Astrocyte of the spinal cord (primary cell): ENCODE measurements at regions not wholly inside any gene's neighbourhood (a gene's known extent, or its start where the extent isn't known, plus 50 kb on each side); places are given as distances from the start of the nearest gene placed in this dataset.

Experiments used
- DNase-seq: peaks from one replicate; pipeline ENCODE4 v3.0.0; 2011; ENCODE audit warnings: low read depth, low spot score
- H3K4me3 ChIP-seq: 2 replicates; pipeline ENCODE4 v1.5.1; 2011; ENCODE audit warnings: low read depth, mild to moderate bottlenecking, low read length, moderate library complexity
- CTCF ChIP-seq: IDR thresholded peaks from 2 replicates; pipeline ENCODE4 v1.5.1; 2012; ENCODE audit warnings: low read depth, mild to moderate bottlenecking, low read length, inconsistent platforms
- in situ Hi-C: cut with HindIII; loops from 2 replicates; pipeline ENCODE4 v1.10.0; 2017; ENCODE audit warnings: low sequenced_read_pairs

DNA sequence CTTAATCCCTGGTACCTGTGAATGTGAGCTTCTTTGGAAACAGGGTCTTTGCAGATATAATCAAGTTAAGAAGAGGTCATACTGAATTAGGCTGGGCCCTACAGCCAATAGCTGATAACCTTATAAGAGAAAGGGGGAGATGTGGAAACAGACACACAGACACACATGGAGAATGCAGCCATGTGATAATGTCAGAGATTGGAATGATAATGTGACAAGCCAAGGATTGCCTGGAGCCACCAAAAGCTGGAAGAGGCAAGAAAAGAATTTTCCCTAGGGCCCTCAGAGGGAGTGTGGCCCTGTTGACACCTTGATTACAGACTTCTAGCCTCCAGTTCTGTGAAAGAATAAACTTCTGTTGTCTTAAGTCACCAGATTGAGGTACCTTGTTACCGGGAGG is 114.5 kb upstream of the SOD1 start:
- in situ Hi-C loops: no loop called here
- TF ChIP-seq CTCF: no peak
- no peak overlapping the region for H3K4me3 ChIP-seq
- DNase-seq: no peak

GRCh38 chr21:31543191-31543590 is 116.3 kb upstream of the SOD1 start:
- no peak for TF ChIP-seq CTCF
- no peak overlapping the region for H3K4me3 ChIP-seq
- peak; percentile 93 for DNase-seq
- in situ Hi-C loops: no loop called here

GRCh38 chr21:31538816-31539215 is 120.7 kb upstream of the SOD1 start:
- in situ Hi-C loops: no loop called here
- no peak for TF ChIP-seq CTCF
- no peak overlapping the region for H3K4me3 ChIP-seq
- no peak for DNase-seq

DNA sequence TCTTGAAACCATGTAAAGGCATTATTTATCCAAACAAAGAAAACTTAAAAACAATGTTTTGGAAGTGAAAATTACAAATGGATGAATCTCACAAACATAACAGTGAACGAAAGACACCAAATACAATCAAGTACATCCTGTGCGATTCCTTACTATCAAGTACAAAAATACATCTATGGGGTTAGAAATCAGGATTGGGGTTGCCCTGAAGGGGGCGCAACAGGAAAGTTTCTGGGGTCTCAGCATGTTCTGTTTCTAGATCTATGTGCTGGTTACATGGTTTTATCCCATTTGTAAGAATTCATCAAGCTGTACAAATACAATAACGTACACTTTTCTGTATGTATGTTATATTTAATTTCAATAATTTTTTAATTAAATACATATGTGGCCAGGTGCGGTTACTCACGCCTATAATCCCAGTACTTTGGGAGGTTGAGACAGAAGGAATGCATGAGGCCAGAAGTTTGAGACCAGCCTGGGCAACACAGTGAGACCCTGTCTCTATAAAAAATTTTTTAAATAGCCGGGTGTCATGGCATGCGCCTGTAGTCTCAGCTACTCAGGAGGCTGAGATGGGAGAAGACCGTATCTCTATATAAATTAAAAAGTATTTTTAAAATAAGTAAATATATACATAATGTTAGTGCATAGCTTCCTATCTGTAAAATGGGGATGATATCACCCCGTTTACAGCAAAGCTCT is 121.5 kb upstream of the SOD1 start:
- in situ Hi-C loops: no loop called here
- peak; percentile 21 for TF ChIP-seq CTCF
- no peak overlapping the region for H3K4me3 ChIP-seq
- DNase-seq: no peak

DNA sequence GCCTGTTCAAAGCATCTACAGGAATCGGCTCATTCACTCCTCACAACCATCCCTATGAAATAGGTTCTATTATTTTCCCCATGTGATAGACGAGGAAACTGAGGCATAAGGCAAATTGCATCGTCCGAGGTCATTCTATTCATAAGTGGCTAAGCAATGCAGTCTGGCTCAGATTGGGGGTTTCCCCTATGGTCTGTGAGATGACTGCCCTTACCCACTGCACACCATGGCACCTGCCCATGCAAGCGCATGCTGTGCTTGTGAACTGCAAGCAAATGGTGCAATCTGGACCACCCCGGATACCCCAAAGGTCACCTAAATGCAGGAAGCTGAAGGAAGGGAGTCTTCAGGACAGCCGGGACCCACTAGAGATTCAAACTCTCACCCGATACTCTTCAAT is 123.4 kb upstream of the SOD1 start:
- no peak overlapping the region for H3K4me3 ChIP-seq
- DNase-seq: no peak
- TF ChIP-seq CTCF: no peak
- in situ Hi-C loops: no loop called here

- no peak overlapping the region for H3K4me3 ChIP-seq
- DNase-seq: no peak
- in situ Hi-C loops: no loop called here
- TF ChIP-seq CTCF: no peak
These were observed 127.5 kb upstream of the SOD1 start for GRCh38 chr21:31531967-31532366.
